ENCODE measurements at regions not wholly inside any gene's neighbourhood (a gene's known extent, or its start where the extent isn't known, plus 50 kb on each side); places are given as distances from the start of the nearest gene placed in this dataset.
"Not testable (repeated sequence)": the region's sequence is repeated elsewhere in the genome, so short reads cannot be mapped to it uniquely, and the experiment has no call there.

GRCh38 chr4:130736436-130737185 is 1640.7 kb downstream of the C4orf33 start:
- H3K36me3 ChIP-seq (ENCODE audit: control insufficient read depth, insufficient read depth, low read length), result no peaks in the 10 kb centered on the region
- no peaks in the 10 kb centered on the region for H3K27me3 ChIP-seq (ENCODE audit: control insufficient read depth, insufficient read depth, low read length)
- no peak for DNase-seq (ENCODE audit: low read depth)
- TF ChIP-seq, protein P1, sequence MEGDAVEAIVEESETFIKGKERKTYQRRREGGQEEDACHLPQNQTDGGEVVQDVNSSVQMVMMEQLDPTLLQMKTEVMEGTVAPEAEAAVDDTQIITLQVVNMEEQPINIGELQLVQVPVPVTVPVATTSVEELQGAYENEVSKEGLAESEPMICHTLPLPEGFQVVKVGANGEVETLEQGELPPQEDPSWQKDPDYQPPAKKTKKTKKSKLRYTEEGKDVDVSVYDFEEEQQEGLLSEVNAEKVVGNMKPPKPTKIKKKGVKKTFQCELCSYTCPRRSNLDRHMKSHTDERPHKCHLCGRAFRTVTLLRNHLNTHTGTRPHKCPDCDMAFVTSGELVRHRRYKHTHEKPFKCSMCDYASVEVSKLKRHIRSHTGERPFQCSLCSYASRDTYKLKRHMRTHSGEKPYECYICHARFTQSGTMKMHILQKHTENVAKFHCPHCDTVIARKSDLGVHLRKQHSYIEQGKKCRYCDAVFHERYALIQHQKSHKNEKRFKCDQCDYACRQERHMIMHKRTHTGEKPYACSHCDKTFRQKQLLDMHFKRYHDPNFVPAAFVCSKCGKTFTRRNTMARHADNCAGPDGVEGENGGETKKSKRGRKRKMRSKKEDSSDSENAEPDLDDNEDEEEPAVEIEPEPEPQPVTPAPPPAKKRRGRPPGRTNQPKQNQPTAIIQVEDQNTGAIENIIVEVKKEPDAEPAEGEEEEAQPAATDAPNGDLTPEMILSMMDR (IDR thresholded peaks at IDR 0.05; ENCODE audit: insufficient read depth, low read length, poor library complexity, severe bottlenecking), result no peak
- no peak overlapping the region for H3K4me3 ChIP-seq (ENCODE audit: low read depth, low read length)

DNA sequence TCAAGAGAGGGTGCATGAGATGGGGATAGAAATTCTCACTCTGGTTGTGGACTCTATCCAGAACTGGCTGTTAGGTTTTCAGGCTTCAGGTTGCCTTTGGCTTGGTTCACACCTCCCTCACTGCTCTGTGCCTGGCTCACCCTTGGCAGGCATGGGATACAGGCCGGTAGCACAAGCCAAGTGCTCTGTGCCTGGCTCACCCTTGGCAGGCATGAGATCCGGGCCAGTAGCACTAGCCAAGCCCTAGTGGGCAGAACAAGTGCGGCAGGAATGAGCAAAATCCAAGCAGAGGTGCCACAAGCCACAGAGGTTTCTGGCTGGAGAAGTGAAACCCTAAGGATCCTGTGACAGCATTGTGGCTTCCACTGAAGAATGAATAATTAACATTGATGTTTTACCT is 1642.3 kb downstream of the C4orf33 start:
- Histone ChIP-seq H3K4me3 (ENCODE audit: low read depth, low read length) (no peak overlapping the region), H3K27me3 (ENCODE audit: control insufficient read depth, insufficient read depth, low read length) (no peaks in the 10 kb centered on the region), H3K36me3 (ENCODE audit: control insufficient read depth, insufficient read depth, low read length) (no peaks in the 10 kb centered on the region)
- no peak for DNase-seq (ENCODE audit: low read depth)
- TF ChIP-seq, protein P1 (IDR thresholded peaks at IDR 0.05; ENCODE audit: insufficient read depth, low read length, poor library complexity, severe bottlenecking), result no peak

DNA sequence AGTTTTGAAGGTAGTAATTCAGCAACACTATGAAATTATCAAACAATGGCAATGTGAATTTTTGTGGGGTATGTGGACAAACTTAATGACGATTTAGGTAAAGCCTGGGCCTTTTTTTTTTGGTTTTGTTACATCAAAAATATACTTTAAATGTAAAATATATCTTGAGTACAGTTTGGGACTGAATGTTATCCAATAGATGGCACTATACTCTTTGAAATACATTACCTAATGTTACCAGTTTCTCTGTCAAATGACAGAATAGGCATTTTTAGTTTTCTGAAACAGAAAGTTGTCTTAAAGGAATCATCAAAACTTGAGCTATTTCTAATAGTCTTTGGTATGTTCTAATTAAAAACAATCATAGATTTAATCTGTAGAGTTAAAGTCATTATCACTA is 1651.9 kb downstream of the C4orf33 start:
- no peak for DNase-seq (ENCODE audit: low read depth)
- Histone ChIP-seq H3K4me3 (ENCODE audit: low read depth, low read length) (no peak overlapping the region), H3K36me3 (ENCODE audit: control insufficient read depth, insufficient read depth, low read length) (no peaks in the 10 kb centered on the region), H3K27me3 (ENCODE audit: control insufficient read depth, insufficient read depth, low read length) (no peaks in the 10 kb centered on the region)
- TF ChIP-seq, protein P1 (IDR thresholded peaks at IDR 0.05; ENCODE audit: insufficient read depth, low read length, poor library complexity, severe bottlenecking), result no peak

DNA sequence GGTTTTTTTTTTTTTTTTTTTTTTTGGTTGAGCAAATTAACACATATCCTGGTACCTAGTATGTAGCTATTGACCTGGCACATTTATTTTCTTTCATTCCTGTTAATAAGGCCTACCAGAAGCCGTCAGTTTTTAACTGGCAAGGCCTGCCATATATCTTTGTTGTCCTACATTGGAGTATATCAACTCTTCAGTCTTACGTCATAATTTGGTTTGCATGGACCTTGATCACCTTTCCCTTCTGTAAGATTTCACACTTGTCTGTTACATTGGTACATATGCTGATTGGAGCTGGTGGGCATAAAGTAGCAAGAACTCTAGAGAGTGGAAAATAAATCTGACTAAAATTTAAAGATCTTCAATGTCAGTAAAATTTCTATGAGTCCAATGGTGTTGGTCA is 1658.0 kb downstream of the C4orf33 start:
- DNase-seq (ENCODE audit: low read depth), result no peak
- TF ChIP-seq, protein P1 (IDR thresholded peaks at IDR 0.05; ENCODE audit: insufficient read depth, low read length, poor library complexity, severe bottlenecking), result no peak
- H3K27me3 ChIP-seq (ENCODE audit: control insufficient read depth, insufficient read depth, low read length), result no peaks in the 10 kb centered on the region
- no peaks in the 10 kb centered on the region for H3K36me3 ChIP-seq (ENCODE audit: control insufficient read depth, insufficient read depth, low read length)
- H3K4me3 ChIP-seq (ENCODE audit: low read depth, low read length), result no peak overlapping the region

DNA sequence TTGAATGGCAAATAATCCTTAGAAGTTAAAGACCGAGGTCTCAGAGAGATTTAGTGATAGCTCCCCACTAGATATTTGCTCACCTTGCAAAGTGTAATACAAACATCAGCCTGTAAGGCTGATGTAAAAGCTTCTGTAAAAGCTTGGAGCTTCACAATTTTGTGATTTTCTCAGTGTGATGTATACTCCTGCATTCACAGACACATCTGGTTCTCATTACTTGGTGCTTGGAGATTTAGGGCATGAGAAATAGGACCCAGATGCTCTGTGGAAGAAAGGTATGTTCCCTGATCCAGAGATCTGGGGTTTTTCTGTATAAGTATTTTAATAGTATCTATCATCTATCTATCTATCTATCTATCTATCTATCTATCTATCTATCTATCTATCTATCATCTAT is 1664.3 kb downstream of the C4orf33 start:
- DNase-seq (ENCODE audit: low read depth), result no peak
- no peaks in the 10 kb centered on the region for H3K36me3 ChIP-seq (ENCODE audit: control insufficient read depth, insufficient read depth, low read length)
- no peaks in the 10 kb centered on the region for H3K27me3 ChIP-seq (ENCODE audit: control insufficient read depth, insufficient read depth, low read length)
- no peak overlapping the region for H3K4me3 ChIP-seq (ENCODE audit: low read depth, low read length)
- TF ChIP-seq, protein P1 (IDR thresholded peaks at IDR 0.05; ENCODE audit: insufficient read depth, low read length, poor library complexity, severe bottlenecking), result no peak

DNA sequence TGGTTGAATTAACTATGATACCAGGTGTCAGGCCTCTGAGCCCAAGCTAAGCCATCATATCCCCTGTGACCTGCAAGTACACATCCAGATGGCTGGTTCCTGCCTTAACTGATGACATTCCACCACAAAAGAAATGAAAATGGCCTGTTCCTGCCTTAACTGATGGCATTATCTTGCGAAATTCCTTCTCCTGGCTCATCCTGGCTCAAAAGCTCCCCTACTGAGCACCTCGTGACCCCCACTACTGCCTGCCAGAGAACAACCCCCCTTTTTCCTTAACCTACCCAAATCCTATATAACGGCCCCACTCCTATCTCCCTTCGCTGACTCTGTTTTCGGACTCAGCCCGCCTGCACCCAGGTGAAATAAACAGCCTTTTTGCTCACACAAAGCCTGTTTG is 1671.4 kb downstream of the C4orf33 start:
- not testable (repeated sequence) for H3K36me3 ChIP-seq (ENCODE audit: control insufficient read depth, insufficient read depth, low read length); H3K27me3 ChIP-seq (ENCODE audit: control insufficient read depth, insufficient read depth, low read length); H3K4me3 ChIP-seq (ENCODE audit: low read depth, low read length); DNase-seq (ENCODE audit: low read depth)

DNA sequence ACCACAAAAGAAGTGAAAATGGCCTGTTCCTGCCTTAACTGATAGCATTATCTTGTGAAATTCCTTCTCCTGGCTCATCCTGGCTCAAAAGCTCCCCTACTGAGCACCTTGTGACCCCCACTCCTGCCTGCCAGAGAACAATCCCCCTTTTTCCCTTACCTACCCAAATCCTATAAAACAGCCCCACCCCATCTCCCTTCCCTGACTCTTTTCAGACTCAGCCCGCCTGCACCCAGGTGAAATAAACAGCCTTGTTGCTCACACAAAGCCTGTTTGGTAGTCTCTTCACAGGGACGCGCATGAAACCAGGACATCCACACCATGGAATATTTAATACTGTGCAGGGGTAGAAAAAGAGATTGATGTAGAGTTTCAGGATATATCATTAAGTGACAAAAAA is 1677.0 kb downstream of the C4orf33 start:
- not testable (repeated sequence) for H3K4me3 ChIP-seq (ENCODE audit: low read depth, low read length); H3K36me3 ChIP-seq (ENCODE audit: control insufficient read depth, insufficient read depth, low read length); H3K27me3 ChIP-seq (ENCODE audit: control insufficient read depth, insufficient read depth, low read length); DNase-seq (ENCODE audit: low read depth)
